Left kidney (tissue), 1 donor: ENCODE measurements at regions not wholly inside any gene's neighbourhood (a gene's known extent, or its start where the extent isn't known, plus 50 kb on each side); places are given as distances from the start of the nearest gene placed in this dataset.
"Not testable (repeated sequence)": the region's sequence is repeated elsewhere in the genome, so short reads cannot be mapped to it uniquely, and the experiment has no call there.

Experiments used
- DNase-seq: peaks from one replicate; pipeline ENCODE4 v3.0.0-alpha.2; 2013

DNA sequence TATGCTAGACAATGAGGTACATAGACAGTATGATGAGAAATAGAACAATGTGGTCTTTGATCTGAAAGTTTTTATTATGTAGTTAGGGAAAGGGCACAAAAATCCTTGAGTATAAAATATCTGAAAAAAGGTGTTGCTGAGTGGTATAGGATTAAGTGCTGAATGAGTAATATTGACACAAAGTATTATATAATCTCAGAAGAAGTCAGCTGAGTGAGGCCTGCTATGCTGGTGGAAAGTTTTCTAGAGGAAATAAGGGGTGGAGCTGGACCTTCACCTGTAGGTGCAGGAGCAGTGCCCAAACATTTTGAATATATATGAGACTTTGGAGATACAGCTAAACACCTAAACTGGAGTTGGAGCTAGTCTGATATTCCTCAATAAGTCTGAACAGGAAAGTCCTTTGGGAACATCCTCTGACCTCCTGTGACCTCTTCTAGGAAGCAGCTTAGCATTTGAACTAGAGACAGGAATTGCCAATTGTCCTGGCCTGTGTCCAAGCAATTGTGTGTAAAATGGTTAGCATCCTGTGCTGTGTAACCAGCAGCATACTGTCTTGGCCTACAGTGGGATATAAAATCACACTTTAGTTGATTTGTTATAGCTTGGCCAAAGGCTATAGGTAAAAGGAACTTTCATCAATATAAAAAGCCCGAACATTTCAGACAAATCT, 285.3 kb downstream of the ANKRD50 start:
- no peak for DNase-seq

DNA sequence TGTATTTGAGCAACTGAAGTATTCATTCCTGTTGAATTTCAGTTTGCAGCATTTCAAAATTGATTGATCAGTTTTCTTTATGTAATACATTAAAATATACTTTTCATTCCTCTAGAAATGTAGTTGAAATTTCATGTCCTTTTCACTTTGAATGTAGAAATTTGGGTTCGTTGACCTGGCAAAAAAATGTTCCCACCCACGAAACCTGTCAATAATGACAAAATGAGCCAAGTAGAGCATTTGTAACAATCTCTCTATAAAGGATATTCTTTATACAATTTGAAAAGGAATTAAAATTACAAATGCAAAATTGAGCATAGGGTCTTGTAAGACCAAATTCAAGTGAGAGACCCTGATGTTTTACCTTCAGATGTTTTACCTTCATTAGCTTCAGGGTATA, 283.9 kb downstream of the ANKRD50 start:
- DNase-seq, result no peak

DNA sequence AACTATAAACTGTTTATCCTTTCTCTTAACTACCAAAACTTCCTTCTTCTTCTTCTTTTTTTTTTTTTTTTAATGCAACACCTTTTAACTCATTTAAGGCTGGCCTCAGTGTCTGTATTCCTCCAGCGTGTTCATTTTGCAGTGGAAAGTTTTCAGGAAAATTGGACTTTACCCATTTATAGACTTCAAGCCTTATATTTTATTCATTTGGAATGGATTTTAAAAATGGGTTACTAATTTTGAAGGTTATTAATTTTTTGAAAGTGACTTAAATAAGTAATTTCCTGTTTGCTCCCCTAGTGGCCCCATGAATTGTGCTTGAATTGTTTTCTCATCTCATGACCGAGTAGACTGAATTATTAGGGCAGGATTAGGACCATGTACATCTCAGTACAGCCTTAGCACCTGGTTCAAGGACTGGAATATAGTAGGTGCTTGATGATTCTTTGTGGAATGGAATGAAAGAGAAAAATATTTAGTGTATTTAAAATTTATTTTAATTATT, 282.7 kb downstream of the ANKRD50 start:
- DNase-seq, result no peak

DNA sequence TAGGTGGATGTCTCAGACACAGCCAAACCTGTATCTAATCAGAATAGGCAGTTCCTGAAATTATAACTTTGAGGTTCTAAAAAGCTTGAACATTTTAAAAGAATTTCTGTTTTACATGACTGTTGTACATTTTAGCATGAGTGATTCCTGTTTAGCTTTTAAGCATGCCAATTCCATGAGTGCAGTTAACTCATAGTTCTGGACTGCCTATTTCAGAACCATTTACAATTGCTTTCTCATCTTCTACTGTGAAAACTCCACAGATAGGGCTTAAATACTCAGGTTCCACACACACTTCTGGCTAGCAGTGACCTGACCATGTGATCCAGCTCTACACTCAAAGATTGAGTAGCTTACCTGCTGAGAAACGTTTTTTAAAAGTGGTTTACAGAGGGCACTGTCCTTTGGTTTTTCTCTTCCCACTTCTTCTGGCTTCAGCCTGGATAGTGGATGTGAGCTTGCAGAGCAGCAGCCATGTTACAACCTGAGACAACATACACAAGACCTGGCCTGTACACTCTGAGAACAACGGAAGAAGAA, 280.8 kb downstream of the ANKRD50 start:
- no peak for DNase-seq

- no peak for DNase-seq
Measured at GRCh38 chr4:124432500-124432899, 280.0 kb downstream of the ANKRD50 start.

DNA sequence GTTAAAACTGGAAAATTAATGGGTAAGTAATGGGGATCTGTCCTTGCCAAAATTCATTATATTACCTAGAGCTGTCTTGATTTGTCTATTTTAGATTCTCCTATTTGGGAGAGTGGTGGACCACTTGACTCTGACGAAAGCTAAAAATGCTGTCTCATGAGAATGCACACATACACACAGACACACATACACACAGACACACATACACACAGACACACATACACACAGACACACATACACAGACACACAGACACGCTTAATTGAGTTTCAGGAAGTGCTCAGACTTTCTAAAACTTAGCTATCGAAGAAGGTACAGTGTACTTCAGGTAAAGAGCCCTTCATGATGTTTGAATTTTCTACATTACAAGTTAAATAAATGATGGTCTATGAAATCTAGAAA, 279.5 kb downstream of the ANKRD50 start:
- DNase-seq, result no peak

DNA sequence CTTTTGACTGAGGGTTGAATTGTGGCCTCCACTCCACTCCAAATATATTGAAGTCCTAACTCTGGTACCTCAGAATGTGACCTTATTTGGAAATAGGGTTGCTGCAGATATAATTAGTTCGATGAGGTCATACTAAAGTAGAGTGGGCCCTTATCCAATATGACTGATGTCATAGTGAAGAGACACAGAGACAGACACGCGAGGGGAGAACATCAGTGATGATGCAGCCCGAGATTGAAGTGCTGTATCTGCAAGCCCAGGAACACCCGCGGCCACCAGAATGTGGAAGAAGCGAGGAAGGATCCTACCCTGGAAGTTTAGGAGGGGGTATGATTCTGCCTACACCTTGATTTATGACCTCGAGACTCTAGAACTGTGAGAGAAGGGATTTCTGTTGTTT, 279.0 kb downstream of the ANKRD50 start:
- DNase-seq, result no peak

DNA sequence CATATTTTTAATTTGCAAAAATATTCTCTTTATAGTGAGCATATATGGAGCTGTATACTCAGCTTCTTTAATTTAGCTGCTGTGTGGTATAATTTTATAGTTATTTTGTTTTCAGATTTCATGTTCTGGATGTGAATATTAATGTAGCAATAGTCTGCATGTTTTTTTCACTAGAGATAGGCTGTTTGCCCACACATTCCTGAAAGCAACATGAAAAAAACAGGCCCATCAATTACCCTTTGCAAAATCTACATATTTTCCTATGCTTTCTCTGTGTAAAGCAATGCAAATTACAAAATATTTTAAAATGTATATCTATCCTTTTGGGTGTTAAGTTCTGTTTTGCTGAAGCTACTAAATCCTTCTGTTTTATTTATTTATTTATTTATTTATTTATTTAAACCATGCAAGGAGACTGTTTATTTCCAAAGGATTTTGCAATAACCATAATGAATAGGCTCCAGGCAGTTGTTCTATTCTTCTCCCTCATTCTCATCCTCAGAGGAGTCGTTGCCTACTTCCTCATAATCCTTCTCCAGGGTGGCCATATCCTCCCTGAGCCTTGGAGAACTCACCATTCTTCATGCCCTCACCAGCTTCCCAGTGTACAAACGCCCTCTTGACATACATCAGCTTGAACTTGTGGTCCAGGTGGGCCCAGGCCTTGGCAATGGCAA, 277.1 kb downstream of the ANKRD50 start:
- DNase-seq, result no peak

DNA sequence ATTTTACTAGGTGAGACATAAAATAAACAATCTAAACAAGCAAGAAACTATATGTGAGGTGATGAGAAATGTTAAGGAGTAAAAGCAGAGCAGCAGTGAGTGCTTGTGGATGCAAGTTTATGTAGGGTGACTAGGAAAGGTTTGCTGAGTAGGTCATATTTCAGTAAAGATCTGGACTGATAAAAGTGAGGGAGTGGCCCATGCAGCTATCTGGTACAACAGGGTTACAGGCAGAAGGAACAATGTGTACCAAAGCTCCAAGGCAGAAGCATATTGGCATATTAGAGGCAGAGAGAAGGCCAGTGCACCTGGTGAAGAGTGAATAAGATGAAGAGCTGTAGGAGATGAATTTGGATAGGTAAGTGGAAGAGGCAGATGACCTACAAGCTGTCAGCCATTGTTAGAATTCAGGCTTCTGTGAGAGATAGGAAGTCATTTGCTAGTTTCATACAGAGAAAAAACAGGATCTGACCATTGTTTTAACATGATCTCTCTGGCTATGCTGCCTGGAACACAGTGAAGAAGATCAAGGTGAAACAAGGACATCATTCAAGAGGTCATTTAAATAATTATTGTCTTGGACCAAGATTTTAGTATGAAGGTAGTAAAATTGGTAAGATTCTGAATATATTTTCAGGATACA, 274.6 kb downstream of the ANKRD50 start:
- DNase-seq, result no peak

DNA sequence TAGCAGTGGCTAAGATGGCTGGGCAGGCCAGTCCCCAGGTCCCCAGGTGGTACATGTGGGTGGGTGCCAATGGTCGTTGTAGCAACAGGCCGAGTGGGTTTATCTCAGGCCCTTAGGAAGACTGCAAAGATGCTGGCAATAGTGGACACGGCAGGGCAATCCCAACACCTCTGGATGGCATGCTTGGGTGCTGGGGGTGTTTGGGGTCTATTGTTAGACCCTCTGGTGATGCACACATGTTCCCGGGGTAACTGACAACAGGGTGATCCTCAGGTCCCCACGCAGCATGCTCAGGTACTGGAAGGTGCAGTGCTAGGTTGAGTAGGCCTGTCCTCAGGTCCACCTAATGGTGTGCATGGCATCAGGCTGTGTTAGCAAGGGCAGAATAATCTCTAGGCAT, 267.5 kb downstream of the ANKRD50 start:
- no peak for DNase-seq

GRCh38 chr4:124449881-124450280, 262.7 kb downstream of the ANKRD50 start:
- DNase-seq, result no peak

DNA sequence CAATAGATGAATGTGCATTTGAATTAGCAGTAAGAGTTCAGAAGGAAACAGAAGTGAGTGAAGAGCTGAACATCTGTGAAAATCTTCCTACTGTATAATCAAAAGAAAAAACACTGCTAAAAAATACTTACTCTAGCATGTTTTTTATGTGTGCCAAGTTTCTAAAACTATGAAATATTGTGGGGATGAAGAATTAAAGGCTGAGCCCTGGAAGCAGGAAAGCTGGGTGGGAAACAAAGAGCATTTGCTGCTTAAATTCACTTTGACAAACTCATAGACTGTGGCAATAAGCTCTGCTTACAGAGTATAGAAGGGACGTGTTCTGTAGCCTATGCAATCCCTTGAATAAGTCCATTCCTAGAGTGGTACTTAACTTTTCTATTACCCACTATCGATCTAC, 261.7 kb downstream of the ANKRD50 start:
- DNase-seq, result no peak

- no peak for DNase-seq
Measured at GRCh38 chr4:124454772-124455270, 257.7 kb downstream of the ANKRD50 start.

DNA sequence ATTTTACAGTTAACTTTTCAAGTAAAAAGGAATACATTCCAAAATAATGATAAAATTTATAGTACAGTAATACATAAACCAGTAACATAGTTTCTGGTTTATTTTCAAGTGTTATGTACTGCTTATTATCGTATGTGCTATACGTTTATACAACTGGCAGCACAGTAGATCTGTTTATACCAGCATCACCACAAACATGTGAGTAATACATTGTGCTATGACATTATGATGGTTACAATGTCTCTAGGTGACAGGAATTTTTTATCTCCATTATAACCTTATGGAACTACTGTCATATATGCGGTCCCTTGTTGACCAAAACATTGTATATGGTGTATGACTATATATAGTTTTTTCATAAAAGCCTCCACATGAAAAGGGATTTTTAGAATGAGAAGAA, 256.9 kb downstream of the ANKRD50 start:
- DNase-seq, result no peak

DNA sequence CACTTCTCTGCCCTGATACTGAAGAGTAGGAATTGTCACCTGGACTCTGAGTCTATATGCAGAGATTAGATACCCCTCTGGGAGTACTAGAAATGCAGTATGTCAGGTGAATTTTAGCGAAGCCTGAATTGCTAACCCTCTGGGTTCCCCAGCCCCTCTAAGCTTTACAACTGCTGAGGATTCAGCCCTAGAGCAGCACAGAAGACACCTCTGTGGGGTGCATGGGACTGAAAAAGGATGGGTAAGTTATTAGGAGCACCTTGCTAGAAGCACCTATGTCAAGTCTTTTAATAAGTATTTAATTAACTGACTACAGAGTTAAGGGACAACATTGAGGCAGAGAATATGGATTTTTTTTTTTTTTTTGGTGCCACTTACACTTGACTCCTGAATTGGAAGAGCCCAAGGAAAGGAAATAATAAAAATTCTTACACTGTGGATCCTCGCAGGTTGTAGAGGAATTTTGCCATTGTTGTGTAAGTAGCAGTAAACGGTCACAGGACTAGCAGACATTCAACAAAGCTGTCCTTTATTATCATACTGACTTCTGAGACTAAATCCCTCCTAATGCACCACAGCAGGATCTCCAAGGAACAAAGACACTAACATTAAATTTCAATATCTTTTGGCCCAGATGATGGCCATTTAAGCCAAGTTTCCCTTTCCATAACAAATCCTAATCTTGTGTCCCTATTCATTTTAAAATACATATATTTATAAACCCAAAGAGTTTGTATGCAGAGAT, 253.2 kb downstream of the ANKRD50 start:
- DNase-seq, result no peak

GRCh38 chr4:124459941-124460310, 252.6 kb downstream of the ANKRD50 start:
- peak; percentile 46 for DNase-seq

DNA sequence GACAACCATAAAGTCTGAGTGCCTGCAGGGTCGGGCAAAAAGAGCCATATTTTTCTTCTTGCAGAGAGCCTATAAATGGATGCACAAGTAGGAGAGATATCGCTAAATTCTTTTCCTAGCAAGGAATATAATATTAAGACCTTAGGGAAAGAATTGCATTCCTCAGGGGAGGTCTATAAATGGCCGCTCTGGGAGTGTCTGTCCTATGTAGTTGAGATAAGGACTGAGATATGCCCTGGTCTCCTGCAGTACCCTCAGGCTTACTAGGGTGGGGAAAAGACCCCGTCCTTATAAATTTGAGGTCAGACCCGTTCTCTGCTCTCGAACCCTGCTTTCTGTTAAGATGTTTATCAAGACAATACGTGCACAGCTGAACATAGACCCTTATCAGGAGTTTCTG, 250.9 kb downstream of the ANKRD50 start:
- not testable (repeated sequence) for DNase-seq

- DNase-seq, result no peak
Measured at GRCh38 chr4:124462954-124463828, 249.3 kb downstream of the ANKRD50 start.

- DNase-seq, result no peak
Measured at GRCh38 chr4:124464836-124465235, 247.7 kb downstream of the ANKRD50 start.

- DNase-seq, result no peak
Measured at GRCh38 chr4:124468360-124468759, 244.2 kb downstream of the ANKRD50 start.

DNA sequence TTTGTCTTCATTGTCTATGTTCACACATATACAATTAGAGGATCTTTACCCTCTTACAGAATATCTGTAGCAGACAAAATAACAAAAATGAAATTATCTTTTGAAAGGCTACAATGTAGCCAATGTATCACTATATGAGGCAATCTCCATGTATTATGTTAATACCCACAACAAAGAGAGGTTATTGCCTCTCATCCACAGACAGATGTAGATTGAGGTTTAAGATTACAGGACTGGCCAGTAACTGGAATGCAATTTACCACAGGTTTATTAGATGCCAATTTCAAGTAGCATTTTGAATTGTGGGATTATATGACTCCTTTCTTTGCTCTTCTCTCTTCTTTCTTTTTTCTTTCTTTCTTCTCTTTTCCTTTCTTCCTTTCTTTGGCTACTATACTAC, 242.6 kb downstream of the ANKRD50 start:
- no peak for DNase-seq
